Activated CD8-positive, alpha-beta T cell treated with anti-CD3 and anti-CD28 coated beads for 36 hours (primary cell): ENCODE measurements at regions not wholly inside any gene's neighbourhood (a gene's known extent, or its start where the extent isn't known, plus 50 kb on each side); places are given as distances from the start of the nearest gene placed in this dataset.

Experiments
- ATAC-seq: fragments of 200-7000 bp; cut with Tn5 transposase; one replicate; pipeline ENCODE4 v1.10.0; 2021; ENCODE audit warnings: mild to moderate bottlenecking, moderate library complexity
- CTCF ChIA-PET: fragments of 350-600 bp; sonication (Branson Sonifier 250); formaldehyde crosslinking; loops from one replicate; lab custom pipeline; 2021; ENCODE audit warnings: antibody characterized with exemption; lab: Charles Lee
- POLR2A ChIA-PET: fragments of 350-600 bp; sonication (Branson Sonifier 250); formaldehyde crosslinking; loops from one replicate; lab custom pipeline; 2021; ENCODE audit warnings: antibody characterized with exemption; lab: Charles Lee
- DNase-seq: peaks from one replicate; pipeline ENCODE4 v3.0.0-alpha.2; 2020
- H3K27ac Mint-ChIP-seq: one replicate; pipeline ENCODE4 v1.8.0; 2021; ENCODE audit warnings: mild to moderate bottlenecking, mixed read lengths
- H3K27me3 Mint-ChIP-seq: one replicate; pipeline ENCODE4 v1.8.0; 2021; ENCODE audit warnings: mixed read lengths
- H3K36me3 Mint-ChIP-seq: one replicate; pipeline ENCODE4 v1.8.0; 2021; ENCODE audit warnings: low read depth, mixed read lengths
- H3K4me1 Mint-ChIP-seq: one replicate; pipeline ENCODE4 v1.8.0; 2021; ENCODE audit warnings: low read depth, mixed read lengths
- H3K4me3 Mint-ChIP-seq: one replicate; pipeline ENCODE4 v1.8.0; 2021; ENCODE audit warnings: mild to moderate bottlenecking, moderate library complexity, mixed read lengths
- H3K9me3 Mint-ChIP-seq: one replicate; pipeline ENCODE4 v1.8.0; 2021; ENCODE audit warnings: mixed read lengths
- CTCF ChIP-seq: fragments of 200-600 bp; IDR thresholded peaks from one replicate; pipeline ENCODE4 v1.8.0; 2022; ENCODE audit warnings: antibody characterized with exemption, mild to moderate bottlenecking
- intact Hi-C: fragments of 100-400 bp; cut with micrococcal nuclease; formaldehyde crosslinking; loops from one replicate; pipeline ENCODE4 v1.10.0; 2022

DNA sequence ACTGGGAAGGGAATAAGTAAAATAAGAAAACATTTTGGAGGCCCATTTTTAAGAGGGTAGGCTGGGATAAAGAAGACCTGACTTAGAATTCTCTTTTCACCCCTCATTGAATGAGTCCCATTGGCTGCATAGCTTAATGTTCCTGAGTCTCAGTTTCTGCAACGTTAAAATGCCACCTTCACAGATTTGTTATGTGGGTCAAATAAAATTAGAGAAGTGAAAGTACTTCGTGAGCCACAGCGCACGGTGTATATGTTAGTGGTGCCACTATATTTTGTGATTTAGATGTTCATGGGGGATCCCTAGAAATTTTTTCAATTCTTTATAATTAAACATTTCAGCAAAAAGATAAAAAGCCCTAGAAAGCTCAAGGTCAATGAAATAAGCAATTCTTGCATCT lies 109.2 kb upstream of the HS3ST1 start:
- Mint-ChIP-seq H3K4me1 (no peaks in the 10 kb centered on the region), H3K27me3 (peaks cover 4% of the 10 kb centered on the region), H3K27ac (no peak overlapping the region), H3K36me3 (no peaks in the 10 kb centered on the region), H3K9me3 (no peaks in the 10 kb centered on the region), H3K4me3 (no peak overlapping the region)
- POLR2A ChIA-PET, result no interaction called here
- DNase-seq (no peak), ATAC-seq (no peak)
- TF ChIP-seq CTCF, result no peak
- intact Hi-C loops, result no loop called here
- CTCF ChIA-PET, result no interaction called here

GRCh38 chr4:11535333-11535732 lies 106.6 kb upstream of the HS3ST1 start:
- H3K27me3 Mint-ChIP-seq, result peaks cover 4% of the 10 kb centered on the region
- peaks cover under 1% of the 10 kb centered on the region for H3K9me3 Mint-ChIP-seq
- H3K4me1 Mint-ChIP-seq, result no peaks in the 10 kb centered on the region
- ChIA-PET CTCF (interaction anchor here (1.4 to 1.5 kb wide), 2 partner anchors 12 to 23 kb away, joined by 3 to 4 read pairs; no protein-coding TSS in a partner anchor), POLR2A (no interaction called here)
- H3K36me3 Mint-ChIP-seq, result peaks cover 2% of the 10 kb centered on the region
- DNase-seq, result no peak
- H3K4me3 Mint-ChIP-seq, result no peak overlapping the region
- no peak for ATAC-seq
- TF ChIP-seq CTCF, result no peak
- H3K27ac Mint-ChIP-seq, result no peak overlapping the region
- intact Hi-C loops, result no loop called here

- DNase-seq, result no peak
- Mint-ChIP-seq H3K4me3 (no peak overlapping the region), H3K27me3 (peaks cover 4% of the 10 kb centered on the region), H3K27ac (no peak overlapping the region), H3K4me1 (no peaks in the 10 kb centered on the region), H3K9me3 (peaks cover 4% of the 10 kb centered on the region), H3K36me3 (peaks cover 2% of the 10 kb centered on the region)
- intact Hi-C loops, result no loop called here
- CTCF ChIA-PET, result interaction anchor here (1.4 to 1.5 kb wide), 2 partner anchors 12 to 22 kb away, joined by 3 to 4 read pairs; no protein-coding TSS in a partner anchor
- POLR2A ChIA-PET, result no interaction called here
- ATAC-seq, result no peak
- no peak for TF ChIP-seq CTCF
Measured at GRCh38 chr4:11534623-11535302, 106.1 kb upstream of the HS3ST1 start.

- H3K36me3 Mint-ChIP-seq, result peaks cover 2% of the 10 kb centered on the region
- no peak for TF ChIP-seq CTCF
- intact Hi-C loops, result no loop called here
- no peak overlapping the region for H3K4me3 Mint-ChIP-seq
- CTCF ChIA-PET, result no interaction called here
- ATAC-seq, result no peak
- H3K27ac Mint-ChIP-seq, result no peak overlapping the region
- H3K9me3 Mint-ChIP-seq, result peaks cover 4% of the 10 kb centered on the region
- no peaks in the 10 kb centered on the region for H3K4me1 Mint-ChIP-seq
- H3K27me3 Mint-ChIP-seq, result peaks cover 4% of the 10 kb centered on the region
- POLR2A ChIA-PET, result no interaction called here
- DNase-seq, result no peak
Measured at GRCh38 chr4:11532138-11532537, 103.4 kb upstream of the HS3ST1 start.

GRCh38 chr4:11529625-11530201 lies 101.0 kb upstream of the HS3ST1 start:
- peaks cover 2% of the 10 kb centered on the region for H3K36me3 Mint-ChIP-seq
- no peaks in the 10 kb centered on the region for H3K27me3 Mint-ChIP-seq
- no peak for TF ChIP-seq CTCF
- DNase-seq (no peak), ATAC-seq (no peak)
- no peaks in the 10 kb centered on the region for H3K4me1 Mint-ChIP-seq
- H3K9me3 Mint-ChIP-seq, result peaks cover 4% of the 10 kb centered on the region
- intact Hi-C loops, result no loop called here
- no peak overlapping the region for H3K4me3 Mint-ChIP-seq
- no peak overlapping the region for H3K27ac Mint-ChIP-seq
- POLR2A ChIA-PET, result no interaction called here
- CTCF ChIA-PET, result no interaction called here
